GM23248 (cell line): ENCODE measurements at regions not wholly inside any gene's neighbourhood (a gene's known extent, or its start where the extent isn't known, plus 50 kb on each side); places are given as distances from the start of the nearest gene placed in this dataset.

ENCODE experiments used
- EZH2 ChIP-seq: fragments of 200-600 bp; sonication (generic); IDR thresholded peaks from 2 replicates; pipeline ENCODE4 v1.6.1; 2018; ENCODE audit warnings: antibody characterized with exemption, mild to moderate bottlenecking; ENCODE audit not compliant: insufficient read depth, poor library complexity, severe bottlenecking
- EZH2phosphoT487 ChIP-seq: fragments of 200-600 bp; sonication (generic); IDR thresholded peaks from 2 replicates; pipeline ENCODE4 v1.6.1; 2018; ENCODE audit warnings: antibody characterized with exemption, moderate library complexity, mild to moderate bottlenecking, low read depth; ENCODE audit not compliant: insufficient read depth

- TF ChIP-seq EZH2: no peak
- TF ChIP-seq EZH2phosphoT487: no peak
These were observed 325.9 kb upstream of the SLC39A10 start for GRCh38 chr2:195331129-195331528.
